NCI-H2196 (cell line): ENCODE measurements at regions not wholly inside any gene's neighbourhood (a gene's known extent, or its start where the extent isn't known, plus 50 kb on each side); places are given as distances from the start of the nearest gene placed in this dataset.
"Not testable (repeated sequence)": the region's sequence is repeated elsewhere in the genome, so short reads cannot be mapped to it uniquely, and the experiment has no call there.

Experiments used
- DNase-seq: peaks from one replicate; lab custom pipeline; 2025; ENCODE audit not compliant: unreplicated experiment; lab: John Stamatoyannopoulos, UW

DNA sequence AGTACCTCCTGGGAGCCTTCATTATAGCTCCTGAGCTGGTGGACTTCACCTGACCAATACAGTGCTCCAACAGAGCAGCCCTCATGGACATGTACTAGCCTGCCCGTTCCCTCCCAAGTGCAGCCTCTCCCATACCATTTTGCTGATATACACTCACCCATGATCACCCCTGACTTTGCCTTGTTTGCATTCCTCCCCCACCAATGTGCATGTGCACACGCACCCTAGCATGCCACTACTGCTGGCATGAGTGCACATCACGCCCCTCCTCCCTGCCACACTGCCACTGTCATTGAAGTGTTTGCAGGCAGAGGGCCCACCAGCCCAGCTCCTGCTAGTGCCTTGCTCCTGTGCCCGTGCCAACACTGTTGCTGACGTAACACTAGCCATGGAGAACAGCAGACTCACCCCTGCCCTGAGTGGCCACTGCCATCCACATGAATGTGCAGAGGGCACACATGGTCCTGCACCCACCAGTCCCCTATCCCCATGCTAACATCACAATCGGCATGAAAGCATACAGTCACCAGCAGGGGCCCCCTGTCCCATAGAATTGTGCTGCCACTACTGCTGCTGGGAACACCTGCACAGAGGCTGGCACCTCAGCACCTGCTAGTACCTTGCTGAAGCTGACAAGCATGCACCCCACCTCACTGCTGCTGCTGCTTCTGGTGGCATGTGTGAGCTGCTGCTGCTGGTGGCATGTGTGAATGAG lies 110.3 kb downstream of the SINHCAF start:
- peak; percentile 52 for DNase-seq

DNA sequence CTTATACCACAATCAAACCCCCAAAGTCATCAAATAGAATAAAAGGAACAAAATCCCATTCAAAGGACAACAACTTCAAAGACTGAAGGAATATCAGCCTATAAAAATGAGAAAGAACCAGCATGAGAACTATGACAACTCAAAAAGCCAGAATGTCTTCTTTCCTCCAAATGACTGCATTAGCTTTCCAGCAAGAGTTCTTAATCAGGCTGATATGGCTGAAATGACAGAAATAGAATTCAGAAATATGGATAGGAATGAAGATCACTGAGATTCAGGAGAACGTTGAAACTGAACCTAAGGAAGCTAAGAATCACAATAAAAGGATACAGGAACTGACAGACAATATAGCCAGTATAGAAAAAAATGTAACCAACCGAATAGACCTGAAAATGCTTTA lies 109.5 kb downstream of the SINHCAF start:
- no peak for DNase-seq

DNA sequence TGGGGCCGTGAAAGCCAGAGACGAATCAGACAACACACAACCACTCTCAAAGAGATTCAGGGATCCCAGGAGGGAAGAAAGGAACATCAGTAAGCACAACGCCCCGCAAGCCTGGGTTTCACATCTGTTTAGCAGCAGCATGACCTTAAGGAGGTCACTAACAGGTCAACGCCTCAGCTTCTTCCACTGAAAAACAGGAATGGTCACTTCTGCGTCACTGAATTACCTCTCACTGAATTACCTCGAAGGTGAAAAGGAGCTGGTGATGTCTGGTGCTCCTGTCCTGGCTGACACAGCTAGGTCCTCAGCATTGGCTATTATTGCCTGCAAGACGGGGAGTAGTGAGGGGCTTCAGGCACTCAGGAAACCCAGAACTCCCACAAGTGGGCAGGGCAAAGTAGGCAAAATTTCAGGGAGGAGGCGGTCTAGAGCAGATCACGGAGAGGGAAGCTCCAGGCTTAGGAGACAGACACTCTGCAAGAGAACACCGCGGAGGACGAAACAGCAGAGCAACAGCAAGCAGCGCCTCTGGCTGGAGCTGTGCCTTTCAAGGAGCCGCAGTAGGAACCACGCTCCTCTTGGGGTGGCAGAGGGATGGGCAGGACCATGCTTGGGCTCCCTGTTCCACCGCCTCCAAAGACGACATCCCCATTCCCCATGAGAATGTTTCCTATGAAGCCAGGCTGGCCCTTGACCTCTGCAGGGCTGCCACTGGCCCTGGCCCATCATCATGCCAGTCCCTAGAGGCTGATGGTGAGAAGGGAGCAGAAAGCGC lies 108.4 kb downstream of the SINHCAF start:
- DNase-seq: no peak

- DNase-seq: no peak
Observed at GRCh38 chr12:31218203-31219025, 107.5 kb downstream of the SINHCAF start.

- DNase-seq: no peak
Observed at GRCh38 chr12:31219521-31219920, 106.4 kb downstream of the SINHCAF start.

DNA sequence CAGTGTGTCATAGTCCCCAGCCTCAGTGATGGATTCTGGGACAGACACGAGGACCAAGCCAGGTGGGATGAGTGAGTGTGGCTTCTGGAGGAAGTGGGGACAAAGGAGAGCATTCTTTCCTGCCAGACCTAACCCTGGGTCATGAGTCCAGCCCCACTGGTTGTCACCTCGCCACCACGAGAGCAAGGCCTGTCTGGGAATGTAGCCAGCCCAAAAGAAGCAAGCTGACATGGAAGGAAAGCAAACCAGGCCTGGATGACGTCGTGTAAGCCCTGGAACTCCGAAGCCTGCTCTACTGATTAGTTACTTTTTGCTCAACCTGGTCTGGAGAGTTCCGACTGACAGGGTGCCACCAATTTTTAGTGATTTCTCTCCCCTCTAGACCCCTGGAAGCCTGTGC lies 105.9 kb downstream of the SINHCAF start:
- peak; percentile 20 for DNase-seq

DNA sequence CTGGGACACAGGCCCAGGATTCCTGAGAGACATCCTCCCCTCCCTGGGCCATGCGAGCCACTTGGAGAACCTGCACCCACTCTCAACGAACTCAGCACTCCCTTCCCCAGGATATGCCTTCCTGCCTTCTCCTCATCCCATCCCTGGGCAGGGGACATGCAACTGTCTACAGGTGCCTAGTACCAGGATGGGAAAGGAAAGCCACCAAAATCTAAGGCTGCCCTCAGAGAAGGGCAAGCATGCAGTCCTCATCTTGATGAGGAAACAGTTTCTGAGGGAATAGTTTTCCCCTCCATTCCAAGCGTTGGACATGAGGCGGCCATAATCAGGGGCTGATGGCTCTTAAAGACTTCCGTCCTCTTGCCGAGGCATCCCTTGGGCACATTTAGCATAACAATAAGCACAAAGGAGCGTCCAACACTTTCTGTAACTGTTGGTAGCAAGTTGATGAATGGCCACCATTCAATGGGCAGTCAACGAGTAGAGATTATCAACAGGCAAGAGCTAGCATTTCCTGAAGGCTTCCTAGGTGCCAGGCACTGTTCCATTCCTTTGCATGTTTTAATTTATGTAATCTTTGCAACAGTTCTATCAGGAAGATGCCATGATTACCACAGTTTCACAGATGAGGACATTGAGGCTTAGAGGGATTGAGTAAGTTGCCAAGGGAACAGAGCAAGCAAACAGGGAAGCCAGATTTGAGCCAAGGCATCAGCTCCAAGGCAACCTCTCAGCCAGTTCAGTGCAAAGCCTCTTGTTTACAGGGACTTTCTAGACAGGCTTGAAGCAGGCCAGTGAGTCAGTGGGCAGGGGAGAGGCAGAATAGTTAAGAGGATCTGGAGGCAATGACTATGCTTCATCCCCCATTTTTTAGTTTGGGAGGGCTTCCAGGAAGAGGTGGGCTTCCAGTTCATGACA lies 105.1 kb downstream of the SINHCAF start:
- DNase-seq: peak; percentile 53

DNA sequence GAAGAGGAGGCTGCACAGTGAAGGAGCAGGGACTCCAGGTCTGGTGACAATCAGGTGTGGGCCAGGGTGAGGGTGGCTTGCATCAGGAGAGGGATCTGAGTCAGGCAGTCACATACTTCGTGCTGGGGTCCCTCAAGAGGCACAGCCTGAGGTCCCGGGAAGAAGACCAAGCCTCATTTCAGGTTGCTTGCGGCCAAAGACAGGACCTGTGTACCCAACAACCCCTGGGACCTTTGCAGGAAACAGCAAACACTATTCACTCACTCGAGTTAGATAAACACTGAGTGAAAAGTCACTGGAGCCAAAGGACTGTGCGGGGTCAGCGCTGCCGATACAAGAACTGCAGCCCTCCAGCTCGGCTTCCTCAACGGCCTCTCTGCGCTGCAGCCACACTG lies 104.4 kb downstream of the SINHCAF start:
- no peak for DNase-seq

DNA sequence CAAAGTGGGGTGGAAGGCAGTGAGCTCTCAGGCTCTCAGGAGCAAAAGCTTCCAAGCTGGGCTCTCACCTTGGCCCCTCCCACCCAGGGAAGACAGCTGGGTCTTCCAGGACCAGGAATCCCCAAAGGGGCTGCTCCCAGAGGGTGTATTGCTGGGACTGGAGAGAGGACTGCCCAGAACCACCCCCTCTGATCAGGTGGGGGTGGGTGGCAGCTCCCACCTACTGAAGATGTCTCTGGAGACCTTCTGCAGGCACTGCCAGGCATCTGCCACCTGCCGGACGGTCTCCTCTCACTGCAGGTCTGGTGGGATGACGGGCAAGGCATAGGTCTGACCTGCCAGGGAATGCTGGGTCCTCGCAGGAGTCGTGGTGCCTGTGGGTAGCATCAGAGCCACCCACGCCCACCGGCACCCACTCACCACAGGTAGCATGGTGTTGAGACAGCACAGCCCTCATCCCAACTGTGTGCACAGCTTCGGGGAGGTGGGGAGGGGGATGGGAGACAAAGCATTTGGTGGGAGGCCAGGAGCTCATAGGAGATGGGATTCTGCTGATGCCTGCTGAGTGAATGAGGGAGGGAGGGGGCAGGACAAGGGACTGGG lies 103.2 kb downstream of the SINHCAF start:
- DNase-seq: no peak

DNA sequence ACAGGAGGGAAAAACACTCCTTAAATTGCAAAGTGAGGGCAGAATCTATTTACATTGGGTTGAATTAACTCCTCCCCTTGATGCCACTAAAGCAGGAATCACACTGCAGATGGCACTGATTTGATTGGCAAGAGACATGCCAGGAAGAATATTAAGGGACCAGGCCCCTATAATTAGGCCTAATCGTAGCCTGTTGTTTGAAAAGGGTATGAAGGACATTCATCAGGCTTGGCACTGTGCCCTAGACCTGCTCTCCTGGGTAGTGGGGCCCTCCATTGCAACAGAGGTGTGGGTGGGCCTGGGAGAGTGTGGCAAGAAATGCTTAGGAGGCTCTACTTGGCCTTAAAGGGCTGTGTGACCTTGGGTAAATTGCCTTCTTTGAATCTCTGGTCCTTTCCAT lies 102.3 kb downstream of the SINHCAF start:
- not testable (repeated sequence) for DNase-seq

- no peak for DNase-seq
Observed at GRCh38 chr12:31224768-31225448, 101.0 kb downstream of the SINHCAF start.

- DNase-seq: no peak
Observed at GRCh38 chr12:31225656-31226535, 100.1 kb downstream of the SINHCAF start.

- no peak for DNase-seq
Observed at GRCh38 chr12:31226639-31227038, 99.3 kb downstream of the SINHCAF start.

GRCh38 chr12:31227401-31227981 lies 98.5 kb downstream of the SINHCAF start:
- peak; percentile 56 for DNase-seq

GRCh38 chr12:31228811-31229792 lies 96.8 kb downstream of the SINHCAF start:
- no peak for DNase-seq

- no peak for DNase-seq
Observed at GRCh38 chr12:31230004-31230403, 95.9 kb downstream of the SINHCAF start.
